H1 (cell line): ENCODE measurements at regions not wholly inside any gene's neighbourhood (a gene's known extent, or its start where the extent isn't known, plus 50 kb on each side); places are given as distances from the start of the nearest gene placed in this dataset.

Experiments used
- ASH2L ChIP-seq: fragments of 200-600, 300-600 bp; sonication (generic); IDR thresholded peaks from one replicate; pipeline ENCODE4 v1.7.1; 2017; ENCODE audit warnings: low read length
- BRCA1 ChIP-seq: IDR thresholded peaks from 2 replicates; pipeline ENCODE4 v1.6.1; 2012; ENCODE audit warnings: low read depth, low read length, improper control_type of control experiment
- CREB1 ChIP-seq: IDR thresholded peaks from 2 replicates; pipeline ENCODE4 v1.6.1; 2012; ENCODE audit warnings: inconsistent platforms
- EZH2 ChIP-seq: fragments of 200-600 bp; sonication (generic); IDR thresholded peaks from 2 replicates; pipeline ENCODE4 v1.7.1; 2012; ENCODE audit warnings: low read depth, mild to moderate bottlenecking, moderate library complexity, low read length, inconsistent platforms; ENCODE audit not compliant: severe bottlenecking
- HDAC2 ChIP-seq, 2 experiments: fragments of 300-600 bp in 1 of 2; sonication (generic) in 1 of 2; IDR thresholded peaks; 2 replicates each; pipeline ENCODE4 v1.6.1; 2011 to 2012; ENCODE audit warnings: low read depth in 2 of 2, low read length in 2 of 2, mild to moderate bottlenecking in 2 of 2, moderate library complexity in 2 of 2, borderline replicate concordance in 1 of 2, inconsistent platforms in 1 of 2
- NANOG ChIP-seq: IDR thresholded peaks from 2 replicates; pipeline ENCODE4 v1.6.1; 2011; ENCODE audit warnings: low read length, low read depth, mild to moderate bottlenecking, inconsistent platforms; ENCODE audit not compliant: insufficient read depth, poor library complexity, severe bottlenecking
- SP2 ChIP-seq: IDR thresholded peaks from 2 replicates; pipeline ENCODE4 v1.6.1; 2012; ENCODE audit warnings: mild to moderate bottlenecking, low read length, inconsistent platforms
- SP4 ChIP-seq: IDR thresholded peaks from 2 replicates; pipeline ENCODE4 v1.6.1; 2012; ENCODE audit warnings: low read length, inconsistent platforms
- TF ChIP-seq, protein P1 (sequence below): fragments of 300-600 bp; sonication (generic); IDR thresholded peaks from 2 replicates; pipeline ENCODE4 v1.7.1; 2012; ENCODE audit warnings: low read length, moderate library complexity, mild to moderate bottlenecking, inconsistent platforms; ENCODE audit not compliant: insufficient replicate concordance
- TF ChIP-seq, protein P2 (sequence below), 3 experiments: IDR thresholded peaks; 1 replicate in 2 of 3; 2 replicates in 1 of 3; pipeline versions ENCODE4 v1.5.1 to v1.6.1; 2011; ENCODE audit warnings: low read length in 3 of 3, mild to moderate bottlenecking in 3 of 3, inconsistent platforms in 2 of 3, low read depth in 1 of 3, moderate library complexity in 1 of 3; ENCODE audit not compliant: insufficient read depth in 1 of 3; ENCODE audit errors: control extremely low read depth in 1 of 3

DNA sequence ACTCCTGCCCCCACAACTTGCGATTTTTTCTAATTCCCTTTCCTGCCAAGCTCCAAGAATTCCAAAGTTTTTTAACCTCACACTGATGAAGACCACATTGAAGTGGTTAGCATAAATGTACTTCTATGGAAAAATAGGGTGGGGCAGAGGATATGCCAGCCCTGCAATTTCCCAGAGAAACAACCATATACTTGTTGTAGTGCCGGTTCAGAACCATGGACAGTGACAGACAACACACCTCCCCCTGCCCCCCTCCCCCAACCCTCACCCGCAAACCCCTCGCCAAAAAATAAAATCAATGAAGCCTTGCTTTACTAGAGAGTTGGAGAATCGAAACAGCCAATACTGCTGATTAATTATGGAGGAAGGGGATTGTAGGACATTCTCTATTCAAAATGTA lies 109.5 kb upstream of the GRIK3 start (continued):
- TF ChIP-seq, protein P1, sequence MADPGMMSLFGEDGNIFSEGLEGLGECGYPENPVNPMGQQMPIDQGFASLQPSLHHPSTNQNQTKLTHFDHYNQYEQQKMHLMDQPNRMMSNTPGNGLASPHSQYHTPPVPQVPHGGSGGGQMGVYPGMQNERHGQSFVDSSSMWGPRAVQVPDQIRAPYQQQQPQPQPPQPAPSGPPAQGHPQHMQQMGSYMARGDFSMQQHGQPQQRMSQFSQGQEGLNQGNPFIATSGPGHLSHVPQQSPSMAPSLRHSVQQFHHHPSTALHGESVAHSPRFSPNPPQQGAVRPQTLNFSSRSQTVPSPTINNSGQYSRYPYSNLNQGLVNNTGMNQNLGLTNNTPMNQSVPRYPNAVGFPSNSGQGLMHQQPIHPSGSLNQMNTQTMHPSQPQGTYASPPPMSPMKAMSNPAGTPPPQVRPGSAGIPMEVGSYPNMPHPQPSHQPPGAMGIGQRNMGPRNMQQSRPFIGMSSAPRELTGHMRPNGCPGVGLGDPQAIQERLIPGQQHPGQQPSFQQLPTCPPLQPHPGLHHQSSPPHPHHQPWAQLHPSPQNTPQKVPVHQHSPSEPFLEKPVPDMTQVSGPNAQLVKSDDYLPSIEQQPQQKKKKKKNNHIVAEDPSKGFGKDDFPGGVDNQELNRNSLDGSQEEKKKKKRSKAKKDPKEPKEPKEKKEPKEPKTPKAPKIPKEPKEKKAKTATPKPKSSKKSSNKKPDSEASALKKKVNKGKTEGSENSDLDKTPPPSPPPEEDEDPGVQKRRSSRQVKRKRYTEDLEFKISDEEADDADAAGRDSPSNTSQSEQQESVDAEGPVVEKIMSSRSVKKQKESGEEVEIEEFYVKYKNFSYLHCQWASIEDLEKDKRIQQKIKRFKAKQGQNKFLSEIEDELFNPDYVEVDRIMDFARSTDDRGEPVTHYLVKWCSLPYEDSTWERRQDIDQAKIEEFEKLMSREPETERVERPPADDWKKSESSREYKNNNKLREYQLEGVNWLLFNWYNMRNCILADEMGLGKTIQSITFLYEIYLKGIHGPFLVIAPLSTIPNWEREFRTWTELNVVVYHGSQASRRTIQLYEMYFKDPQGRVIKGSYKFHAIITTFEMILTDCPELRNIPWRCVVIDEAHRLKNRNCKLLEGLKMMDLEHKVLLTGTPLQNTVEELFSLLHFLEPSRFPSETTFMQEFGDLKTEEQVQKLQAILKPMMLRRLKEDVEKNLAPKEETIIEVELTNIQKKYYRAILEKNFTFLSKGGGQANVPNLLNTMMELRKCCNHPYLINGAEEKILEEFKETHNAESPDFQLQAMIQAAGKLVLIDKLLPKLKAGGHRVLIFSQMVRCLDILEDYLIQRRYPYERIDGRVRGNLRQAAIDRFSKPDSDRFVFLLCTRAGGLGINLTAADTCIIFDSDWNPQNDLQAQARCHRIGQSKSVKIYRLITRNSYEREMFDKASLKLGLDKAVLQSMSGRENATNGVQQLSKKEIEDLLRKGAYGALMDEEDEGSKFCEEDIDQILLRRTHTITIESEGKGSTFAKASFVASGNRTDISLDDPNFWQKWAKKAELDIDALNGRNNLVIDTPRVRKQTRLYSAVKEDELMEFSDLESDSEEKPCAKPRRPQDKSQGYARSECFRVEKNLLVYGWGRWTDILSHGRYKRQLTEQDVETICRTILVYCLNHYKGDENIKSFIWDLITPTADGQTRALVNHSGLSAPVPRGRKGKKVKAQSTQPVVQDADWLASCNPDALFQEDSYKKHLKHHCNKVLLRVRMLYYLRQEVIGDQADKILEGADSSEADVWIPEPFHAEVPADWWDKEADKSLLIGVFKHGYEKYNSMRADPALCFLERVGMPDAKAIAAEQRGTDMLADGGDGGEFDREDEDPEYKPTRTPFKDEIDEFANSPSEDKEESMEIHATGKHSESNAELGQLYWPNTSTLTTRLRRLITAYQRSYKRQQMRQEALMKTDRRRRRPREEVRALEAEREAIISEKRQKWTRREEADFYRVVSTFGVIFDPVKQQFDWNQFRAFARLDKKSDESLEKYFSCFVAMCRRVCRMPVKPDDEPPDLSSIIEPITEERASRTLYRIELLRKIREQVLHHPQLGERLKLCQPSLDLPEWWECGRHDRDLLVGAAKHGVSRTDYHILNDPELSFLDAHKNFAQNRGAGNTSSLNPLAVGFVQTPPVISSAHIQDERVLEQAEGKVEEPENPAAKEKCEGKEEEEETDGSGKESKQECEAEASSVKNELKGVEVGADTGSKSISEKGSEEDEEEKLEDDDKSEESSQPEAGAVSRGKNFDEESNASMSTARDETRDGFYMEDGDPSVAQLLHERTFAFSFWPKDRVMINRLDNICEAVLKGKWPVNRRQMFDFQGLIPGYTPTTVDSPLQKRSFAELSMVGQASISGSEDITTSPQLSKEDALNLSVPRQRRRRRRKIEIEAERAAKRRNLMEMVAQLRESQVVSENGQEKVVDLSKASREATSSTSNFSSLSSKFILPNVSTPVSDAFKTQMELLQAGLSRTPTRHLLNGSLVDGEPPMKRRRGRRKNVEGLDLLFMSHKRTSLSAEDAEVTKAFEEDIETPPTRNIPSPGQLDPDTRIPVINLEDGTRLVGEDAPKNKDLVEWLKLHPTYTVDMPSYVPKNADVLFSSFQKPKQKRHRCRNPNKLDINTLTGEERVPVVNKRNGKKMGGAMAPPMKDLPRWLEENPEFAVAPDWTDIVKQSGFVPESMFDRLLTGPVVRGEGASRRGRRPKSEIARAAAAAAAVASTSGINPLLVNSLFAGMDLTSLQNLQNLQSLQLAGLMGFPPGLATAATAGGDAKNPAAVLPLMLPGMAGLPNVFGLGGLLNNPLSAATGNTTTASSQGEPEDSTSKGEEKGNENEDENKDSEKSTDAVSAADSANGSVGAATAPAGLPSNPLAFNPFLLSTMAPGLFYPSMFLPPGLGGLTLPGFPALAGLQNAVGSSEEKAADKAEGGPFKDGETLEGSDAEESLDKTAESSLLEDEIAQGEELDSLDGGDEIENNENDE, result no peak
- TF ChIP-seq SP2 (no peak), BRCA1 (no peak), SP4 (no peak), ASH2L (no peak), NANOG (no peak), HDAC2 (IDR thresholded peaks at IDR 0.05; ENCODE audit: borderline replicate concordance in 1 of 2, low read depth in 2 of 2, low read length in 2 of 2) (no peak), CREB1 (no peak), EZH2 (no peak)
- TF ChIP-seq, protein P2, sequence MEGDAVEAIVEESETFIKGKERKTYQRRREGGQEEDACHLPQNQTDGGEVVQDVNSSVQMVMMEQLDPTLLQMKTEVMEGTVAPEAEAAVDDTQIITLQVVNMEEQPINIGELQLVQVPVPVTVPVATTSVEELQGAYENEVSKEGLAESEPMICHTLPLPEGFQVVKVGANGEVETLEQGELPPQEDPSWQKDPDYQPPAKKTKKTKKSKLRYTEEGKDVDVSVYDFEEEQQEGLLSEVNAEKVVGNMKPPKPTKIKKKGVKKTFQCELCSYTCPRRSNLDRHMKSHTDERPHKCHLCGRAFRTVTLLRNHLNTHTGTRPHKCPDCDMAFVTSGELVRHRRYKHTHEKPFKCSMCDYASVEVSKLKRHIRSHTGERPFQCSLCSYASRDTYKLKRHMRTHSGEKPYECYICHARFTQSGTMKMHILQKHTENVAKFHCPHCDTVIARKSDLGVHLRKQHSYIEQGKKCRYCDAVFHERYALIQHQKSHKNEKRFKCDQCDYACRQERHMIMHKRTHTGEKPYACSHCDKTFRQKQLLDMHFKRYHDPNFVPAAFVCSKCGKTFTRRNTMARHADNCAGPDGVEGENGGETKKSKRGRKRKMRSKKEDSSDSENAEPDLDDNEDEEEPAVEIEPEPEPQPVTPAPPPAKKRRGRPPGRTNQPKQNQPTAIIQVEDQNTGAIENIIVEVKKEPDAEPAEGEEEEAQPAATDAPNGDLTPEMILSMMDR (IDR thresholded peaks at IDR 0.05; ENCODE audit: control extremely low read depth in 1 of 3, insufficient read depth in 1 of 3, low read depth in 1 of 3, low read length in 3 of 3), result no peak
